Gastrocnemius medialis (tissue), 4 donors: ENCODE measurements at regions not wholly inside any gene's neighbourhood (a gene's known extent, or its start where the extent isn't known, plus 50 kb on each side); places are given as distances from the start of the nearest gene placed in this dataset.

ENCODE experiments used
- POLR2A ChIP-seq, 2 donors: fragments of 450-650 bp; IDR thresholded peaks; one replicate each; pipeline ENCODE4 v1.6.1; 2017; ENCODE audit warnings: antibody characterized with exemption in 2 of 2, mild to moderate bottlenecking in 2 of 2, moderate library complexity in 2 of 2
- TF ChIP-seq, protein P1 (sequence below), 5 experiments: fragments of 450-650 bp in 3 of 5; fragments of 200-600 bp in 2 of 5; sonication (generic) in 2 of 5; IDR thresholded peaks in 4 of 5; conservative IDR thresholded peaks in 1 of 5; 1 replicate in 4 of 5; 2 replicates in 1 of 5; pipeline ENCODE4 v1.5.1; 2016 to 2019; ENCODE audit warnings: antibody characterized with exemption in 5 of 5, mild to moderate bottlenecking in 3 of 5, moderate library complexity in 3 of 5

DNA sequence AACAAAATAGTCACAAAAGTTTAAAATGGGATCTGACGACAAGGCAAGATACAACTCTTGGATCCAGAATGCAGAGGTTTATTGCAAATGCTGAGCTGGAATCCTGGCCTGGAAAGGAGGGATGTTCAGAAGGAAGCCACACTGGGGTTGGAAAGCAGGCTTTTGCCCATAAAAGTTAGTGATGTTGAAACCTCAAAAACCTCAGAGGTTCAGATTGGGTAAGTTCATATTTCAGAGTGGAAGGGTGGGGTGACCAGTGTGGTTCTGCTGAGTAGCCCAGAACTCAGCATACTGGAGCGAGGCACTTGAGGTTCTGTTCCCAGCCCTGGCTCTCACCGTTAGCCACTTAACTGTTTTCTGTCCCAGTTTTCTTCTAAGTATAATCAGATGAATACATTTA lies 114.0 kb upstream of the OSTN start:
- TF ChIP-seq, protein P1, sequence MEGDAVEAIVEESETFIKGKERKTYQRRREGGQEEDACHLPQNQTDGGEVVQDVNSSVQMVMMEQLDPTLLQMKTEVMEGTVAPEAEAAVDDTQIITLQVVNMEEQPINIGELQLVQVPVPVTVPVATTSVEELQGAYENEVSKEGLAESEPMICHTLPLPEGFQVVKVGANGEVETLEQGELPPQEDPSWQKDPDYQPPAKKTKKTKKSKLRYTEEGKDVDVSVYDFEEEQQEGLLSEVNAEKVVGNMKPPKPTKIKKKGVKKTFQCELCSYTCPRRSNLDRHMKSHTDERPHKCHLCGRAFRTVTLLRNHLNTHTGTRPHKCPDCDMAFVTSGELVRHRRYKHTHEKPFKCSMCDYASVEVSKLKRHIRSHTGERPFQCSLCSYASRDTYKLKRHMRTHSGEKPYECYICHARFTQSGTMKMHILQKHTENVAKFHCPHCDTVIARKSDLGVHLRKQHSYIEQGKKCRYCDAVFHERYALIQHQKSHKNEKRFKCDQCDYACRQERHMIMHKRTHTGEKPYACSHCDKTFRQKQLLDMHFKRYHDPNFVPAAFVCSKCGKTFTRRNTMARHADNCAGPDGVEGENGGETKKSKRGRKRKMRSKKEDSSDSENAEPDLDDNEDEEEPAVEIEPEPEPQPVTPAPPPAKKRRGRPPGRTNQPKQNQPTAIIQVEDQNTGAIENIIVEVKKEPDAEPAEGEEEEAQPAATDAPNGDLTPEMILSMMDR (IDR thresholded peaks at IDR 0.05 in 4 of 5, conservative IDR thresholded peaks at IDR 0.05 in 1 of 5): no peak
- no peak for TF ChIP-seq POLR2A (IDR thresholded peaks at IDR 0.05)
